Colonic mucosa (tissue), 4 donors: ENCODE measurements at regions not wholly inside any gene's neighbourhood (a gene's known extent, or its start where the extent isn't known, plus 50 kb on each side); places are given as distances from the start of the nearest gene placed in this dataset.
"Not testable (repeated sequence)": the region's sequence is repeated elsewhere in the genome, so short reads cannot be mapped to it uniquely, and the experiment has no call there.

Experiments used
- DNase-seq: peaks from one replicate; pipeline ENCODE4 v3.0.0-alpha.2; 2020
- H3K27ac ChIP-seq: fragments of 200-600 bp; one replicate; pipeline ENCODE4 v1.8.0; 2021
- H3K27me3 ChIP-seq: fragments of 200-600 bp; one replicate; pipeline ENCODE4 v1.8.0; 2021
- H3K36me3 ChIP-seq: fragments of 200-600 bp; one replicate; pipeline ENCODE4 v1.8.0; 2021
- H3K4me1 ChIP-seq: fragments of 200-600 bp; one replicate; pipeline ENCODE4 v1.8.0; 2021; ENCODE audit warnings: mild to moderate bottlenecking
- H3K4me3 ChIP-seq: fragments of 200-600 bp; one replicate; pipeline ENCODE4 v1.8.0; 2021
- H3K9ac ChIP-seq, 2 donors: one replicate each; pipeline ENCODE4 v1.7.0; 2013; ENCODE audit warnings: control low read depth in 2 of 2, low read depth in 2 of 2, low read length in 2 of 2
- H3K9me3 ChIP-seq: fragments of 200-600 bp; one replicate; pipeline ENCODE4 v1.8.0; 2021
- intact Hi-C: fragments of 100-400 bp; cut with DNase I; formaldehyde crosslinking; loops from one replicate; pipeline ENCODE4 v1.14.1; 2022
- TF ChIP-seq, protein P1 (sequence below): fragments of 200-600 bp; IDR thresholded peaks from one replicate; pipeline ENCODE4 v1.8.0; 2022; ENCODE audit warnings: antibody characterized with exemption, mild to moderate bottlenecking
- donor health status: healthy.
- donor health status: DM: no; HTN: no; CAD: no.
- donor health status: DM: no; HTN: no; CAD: no.

DNA sequence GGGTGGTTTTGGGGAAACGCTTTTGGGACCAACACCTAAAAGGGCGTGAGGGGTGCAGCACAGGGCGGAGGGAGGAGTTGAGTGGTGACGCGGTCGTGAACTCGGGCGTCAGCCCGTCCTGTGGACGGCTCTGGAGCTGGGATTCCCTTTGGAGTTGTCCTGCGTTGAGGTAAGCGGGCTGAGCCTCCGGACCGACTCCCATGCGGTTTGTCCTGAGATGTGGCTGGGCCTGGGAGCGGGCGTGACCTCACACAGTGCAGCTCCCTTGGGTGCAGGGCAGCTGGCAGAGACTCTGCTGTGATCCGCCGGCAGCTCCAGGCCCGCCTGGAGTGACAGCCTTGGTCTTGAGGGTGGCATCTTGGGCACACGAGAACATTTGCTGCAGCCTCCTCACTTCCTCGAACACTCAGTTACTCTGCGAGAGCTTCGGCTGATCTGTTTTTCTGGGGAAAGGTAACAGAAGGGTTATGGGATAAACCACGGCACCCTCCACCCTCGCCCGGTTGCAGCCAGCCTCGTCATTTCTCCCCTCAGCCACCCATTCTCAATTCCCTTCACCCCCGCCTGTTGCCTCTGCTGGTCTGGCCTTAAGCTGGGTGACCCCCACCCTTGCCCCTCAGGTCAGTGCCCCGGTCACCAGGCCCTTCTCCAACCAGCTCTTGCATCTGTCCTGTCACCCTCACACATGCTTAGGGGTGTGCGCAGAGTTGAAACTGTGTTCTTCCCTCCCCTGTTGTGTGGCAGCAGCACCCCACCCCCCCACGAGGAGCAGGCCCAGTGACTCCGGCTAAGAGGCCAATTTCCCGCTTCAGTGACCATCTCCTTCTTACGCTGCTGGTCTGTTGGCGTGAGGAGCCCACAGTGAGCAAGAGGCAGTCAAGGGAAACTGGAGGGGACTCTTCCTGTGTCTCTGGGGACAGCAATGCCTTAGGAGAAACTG is 94.2 kb upstream of the COL5A1 start:
- TF ChIP-seq, protein P1, sequence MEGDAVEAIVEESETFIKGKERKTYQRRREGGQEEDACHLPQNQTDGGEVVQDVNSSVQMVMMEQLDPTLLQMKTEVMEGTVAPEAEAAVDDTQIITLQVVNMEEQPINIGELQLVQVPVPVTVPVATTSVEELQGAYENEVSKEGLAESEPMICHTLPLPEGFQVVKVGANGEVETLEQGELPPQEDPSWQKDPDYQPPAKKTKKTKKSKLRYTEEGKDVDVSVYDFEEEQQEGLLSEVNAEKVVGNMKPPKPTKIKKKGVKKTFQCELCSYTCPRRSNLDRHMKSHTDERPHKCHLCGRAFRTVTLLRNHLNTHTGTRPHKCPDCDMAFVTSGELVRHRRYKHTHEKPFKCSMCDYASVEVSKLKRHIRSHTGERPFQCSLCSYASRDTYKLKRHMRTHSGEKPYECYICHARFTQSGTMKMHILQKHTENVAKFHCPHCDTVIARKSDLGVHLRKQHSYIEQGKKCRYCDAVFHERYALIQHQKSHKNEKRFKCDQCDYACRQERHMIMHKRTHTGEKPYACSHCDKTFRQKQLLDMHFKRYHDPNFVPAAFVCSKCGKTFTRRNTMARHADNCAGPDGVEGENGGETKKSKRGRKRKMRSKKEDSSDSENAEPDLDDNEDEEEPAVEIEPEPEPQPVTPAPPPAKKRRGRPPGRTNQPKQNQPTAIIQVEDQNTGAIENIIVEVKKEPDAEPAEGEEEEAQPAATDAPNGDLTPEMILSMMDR, result no peak
- no peaks in the 10 kb centered on the region for H3K36me3 ChIP-seq
- H3K9ac ChIP-seq, result no peak overlapping the region
- no peaks in the 10 kb centered on the region for H3K27me3 ChIP-seq
- H3K27ac ChIP-seq, result no peak overlapping the region
- H3K9me3 ChIP-seq, result no peaks in the 10 kb centered on the region
- no peak for DNase-seq
- H3K4me1 ChIP-seq, result no peaks in the 10 kb centered on the region
- H3K4me3 ChIP-seq, result no peak overlapping the region
- intact Hi-C loops, result no loop called here

- TF ChIP-seq, protein P1, result no peak
- Histone ChIP-seq H3K9me3 (no peaks in the 10 kb centered on the region), H3K9ac (no peak overlapping the region), H3K4me1 (no peaks in the 10 kb centered on the region), H3K4me3 (no peak overlapping the region), H3K36me3 (no peaks in the 10 kb centered on the region), H3K27ac (no peak overlapping the region), H3K27me3 (no peaks in the 10 kb centered on the region)
- DNase-seq, result no peak
- intact Hi-C loops, result no loop called here
These were observed 93.4 kb upstream of the COL5A1 start for GRCh38 chr9:134548185-134548584.

GRCh38 chr9:134548618-134549017 is 93.0 kb upstream of the COL5A1 start:
- no peak overlapping the region for H3K9ac ChIP-seq
- no peaks in the 10 kb centered on the region for H3K27me3 ChIP-seq
- no peak for DNase-seq
- intact Hi-C loops, result no loop called here
- TF ChIP-seq, protein P1, result no peak
- no peak overlapping the region for H3K27ac ChIP-seq
- no peak overlapping the region for H3K4me3 ChIP-seq
- H3K36me3 ChIP-seq, result no peaks in the 10 kb centered on the region
- no peaks in the 10 kb centered on the region for H3K4me1 ChIP-seq
- no peaks in the 10 kb centered on the region for H3K9me3 ChIP-seq

DNA sequence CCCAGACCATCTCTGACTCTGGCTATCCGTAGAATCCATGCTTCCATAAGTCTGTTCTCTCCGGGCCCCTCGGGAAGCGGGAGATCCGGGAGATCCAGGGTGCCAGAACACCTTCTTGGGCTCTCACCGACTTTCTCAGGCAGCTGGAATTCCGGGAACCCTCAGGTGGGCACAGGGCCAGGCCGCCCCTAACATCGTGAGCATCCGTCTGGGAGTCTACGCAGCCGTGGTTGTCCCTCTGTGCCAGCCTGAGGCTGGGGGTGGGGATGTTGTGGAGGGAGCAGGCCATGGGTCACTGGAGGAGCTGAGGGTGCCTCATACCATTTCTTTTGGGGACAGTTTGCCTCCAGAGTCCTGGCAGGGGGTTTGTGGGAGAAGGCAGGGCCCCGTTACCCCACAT is 92.3 kb upstream of the COL5A1 start:
- no peaks in the 10 kb centered on the region for H3K4me1 ChIP-seq
- H3K4me3 ChIP-seq, result no peak overlapping the region
- no peaks in the 10 kb centered on the region for H3K36me3 ChIP-seq
- TF ChIP-seq, protein P1, result no peak
- H3K9me3 ChIP-seq, result no peaks in the 10 kb centered on the region
- DNase-seq, result no peak
- H3K27ac ChIP-seq, result no peak overlapping the region
- intact Hi-C loops, result no loop called here
- H3K27me3 ChIP-seq, result no peaks in the 10 kb centered on the region
- H3K9ac ChIP-seq, result no peak overlapping the region

DNA sequence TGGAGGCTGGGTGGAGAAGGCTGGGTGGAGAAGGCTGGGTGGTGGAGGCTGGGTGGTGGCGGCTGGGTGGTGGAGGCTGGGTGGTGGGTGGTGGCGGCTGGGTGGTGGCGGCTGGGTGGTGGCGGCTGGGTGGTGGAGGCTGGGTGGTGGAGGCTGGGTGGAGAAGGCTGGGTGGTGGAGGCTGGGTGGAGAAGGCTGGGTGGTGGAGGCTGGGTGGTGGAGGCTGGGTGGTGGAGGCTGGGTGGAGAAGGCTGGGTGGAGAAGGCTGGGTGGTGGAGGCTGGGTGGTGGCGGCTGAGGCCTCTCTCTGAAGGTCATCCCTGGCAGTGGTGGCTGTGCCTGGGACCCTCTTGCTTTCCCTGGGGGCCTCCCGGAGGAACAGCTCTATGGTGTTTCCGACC is 91.5 kb upstream of the COL5A1 start:
- H3K9ac ChIP-seq, intact Hi-C loops, H3K27ac ChIP-seq, H3K9me3 ChIP-seq, H3K4me1 ChIP-seq, H3K36me3 ChIP-seq, H3K27me3 ChIP-seq, H3K4me3 ChIP-seq, DNase-seq: not testable (repeated sequence)

- TF ChIP-seq, protein P1, result no peak
- Histone ChIP-seq H3K27me3 (no peaks in the 10 kb centered on the region), H3K4me3 (no peak overlapping the region), H3K9ac (no peak overlapping the region), H3K9me3 (no peaks in the 10 kb centered on the region), H3K36me3 (no peaks in the 10 kb centered on the region), H3K4me1 (no peaks in the 10 kb centered on the region), H3K27ac (no peak overlapping the region)
- no peak for DNase-seq
- intact Hi-C loops, result no loop called here
These were observed 91.0 kb upstream of the COL5A1 start for GRCh38 chr9:134550584-134550983.
